DOHH2 (cell line): ENCODE measurements at regions not wholly inside any gene's neighbourhood (a gene's known extent, or its start where the extent isn't known, plus 50 kb on each side); places are given as distances from the start of the nearest gene placed in this dataset.

ENCODE experiments used
- H3F3A ChIP-seq: fragments of 200-600 bp; sonication (generic), shearing (Covaris generic); 2 replicates; pipeline ENCODE4 v1.6.0; 2016; ENCODE audit warnings: antibody characterized with exemption, mild to moderate bottlenecking; ENCODE audit not compliant: control insufficient read depth, insufficient read depth
- H3K27ac ChIP-seq: fragments of 200-600 bp; sonication (generic); 2 replicates; pipeline ENCODE4 v1.5.1; 2014; ENCODE audit warnings: low read depth, mild to moderate bottlenecking, low read length, moderate library complexity
- H3K27me3 ChIP-seq: fragments of 200-600 bp; sonication (generic); 2 replicates; pipeline ENCODE4 v1.6.1; 2014; ENCODE audit warnings: mild to moderate bottlenecking, low read length, mixed read lengths; ENCODE audit not compliant: control insufficient read depth
- H3K36me3 ChIP-seq: fragments of 200-600 bp; sonication (generic); 2 replicates; pipeline ENCODE4 v1.6.1; 2014; ENCODE audit warnings: mild to moderate bottlenecking, low read length, moderate library complexity, mixed read lengths; ENCODE audit not compliant: control insufficient read depth
- H3K4me1 ChIP-seq: fragments of 200-600 bp; sonication (generic); 2 replicates; pipeline ENCODE4 v1.6.1; 2014; ENCODE audit warnings: mild to moderate bottlenecking, low read length, mixed read lengths; ENCODE audit not compliant: control insufficient read depth
- H3K4me2 ChIP-seq: fragments of 200-600 bp; sonication (generic); 2 replicates; pipeline ENCODE4 v1.6.0; 2014; ENCODE audit warnings: mild to moderate bottlenecking, low read length, moderate library complexity
- H3K4me3 ChIP-seq: fragments of 200-600 bp; sonication (generic); 2 replicates; pipeline ENCODE4 v1.5.1; 2014; ENCODE audit warnings: mild to moderate bottlenecking, low read length, mixed read lengths
- H3K79me2 ChIP-seq: fragments of 200-600 bp; sonication (generic); 2 replicates; pipeline ENCODE4 v1.6.1; 2014; ENCODE audit warnings: mild to moderate bottlenecking, low read length, mixed read lengths; ENCODE audit not compliant: control insufficient read depth
- H3K9me2 ChIP-seq: fragments of 200-600 bp; sonication (generic); replicated peaks from 2 replicates; pipeline ENCODE4 v1.6.1; 2014; ENCODE audit warnings: mild to moderate bottlenecking, low read length, mixed read lengths; ENCODE audit not compliant: control insufficient read depth
- H3K9me3 ChIP-seq: fragments of 200-600 bp; sonication (generic); 2 replicates; pipeline ENCODE4 v1.6.1; 2014; ENCODE audit warnings: antibody characterized with exemption, low read length, mixed read lengths; ENCODE audit not compliant: control insufficient read depth, insufficient read depth
- H4K20me1 ChIP-seq: fragments of 200-600 bp; sonication (generic); 2 replicates; pipeline ENCODE4 v1.6.0; 2014; ENCODE audit warnings: low read depth, mild to moderate bottlenecking, antibody characterized with exemption, low read length, moderate library complexity; ENCODE audit not compliant: control insufficient read depth, insufficient read depth
- EZH2phosphoT487 ChIP-seq: fragments of 200-600 bp; sonication (generic); IDR thresholded peaks from 2 replicates; pipeline ENCODE4 v1.6.1; 2017; ENCODE audit warnings: borderline replicate concordance, mild to moderate bottlenecking, antibody characterized with exemption, low read length, moderate library complexity, mixed read lengths
- TF ChIP-seq, protein P1 (sequence below): fragments of 200-600 bp; sonication (generic); IDR thresholded peaks from one replicate; pipeline ENCODE4 v1.5.1; 2014; ENCODE audit warnings: antibody characterized with exemption, mild to moderate bottlenecking, low read depth, low read length; ENCODE audit not compliant: poor library complexity, severe bottlenecking

DNA sequence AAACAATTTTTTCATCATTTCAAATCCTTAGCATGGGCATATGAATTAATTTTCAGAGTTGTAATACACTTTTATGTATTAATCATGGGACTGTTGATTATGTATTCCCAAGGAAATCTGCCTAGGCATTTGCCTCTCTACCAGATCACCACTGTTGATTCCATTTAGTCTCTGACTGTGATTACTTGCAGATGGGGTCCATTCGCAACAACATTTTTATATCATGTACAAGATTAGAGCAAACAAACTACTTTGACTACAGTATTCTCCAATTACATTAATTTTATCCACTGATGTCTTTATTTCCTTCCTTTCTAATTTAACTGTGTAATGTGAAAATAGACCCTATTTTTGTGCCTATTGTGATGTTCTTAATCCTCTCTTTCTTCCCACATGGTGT is 831.4 kb upstream of the SLC35B3 start:
- H3K4me3 ChIP-seq: no peak overlapping the region

DNA sequence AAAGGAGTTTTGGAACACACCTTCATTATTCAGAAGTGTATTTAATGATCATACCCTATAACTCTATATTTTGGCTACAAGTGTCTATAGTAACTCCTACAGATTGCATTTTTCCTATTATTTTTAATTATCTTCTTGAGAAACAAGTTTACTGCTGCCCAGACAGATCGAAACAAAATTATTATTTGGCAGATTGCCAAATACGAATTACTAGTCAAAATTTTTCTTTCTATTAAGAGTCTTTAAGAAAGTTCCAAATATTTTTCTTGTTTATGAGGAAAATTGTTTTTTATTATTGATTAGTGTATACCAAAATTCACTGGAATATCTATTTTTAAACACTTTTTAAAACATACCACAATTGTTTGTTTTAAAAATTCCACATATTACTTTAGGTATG is 821.9 kb upstream of the SLC35B3 start:
- TF ChIP-seq EZH2phosphoT487: no peak
- TF ChIP-seq, protein P1, sequence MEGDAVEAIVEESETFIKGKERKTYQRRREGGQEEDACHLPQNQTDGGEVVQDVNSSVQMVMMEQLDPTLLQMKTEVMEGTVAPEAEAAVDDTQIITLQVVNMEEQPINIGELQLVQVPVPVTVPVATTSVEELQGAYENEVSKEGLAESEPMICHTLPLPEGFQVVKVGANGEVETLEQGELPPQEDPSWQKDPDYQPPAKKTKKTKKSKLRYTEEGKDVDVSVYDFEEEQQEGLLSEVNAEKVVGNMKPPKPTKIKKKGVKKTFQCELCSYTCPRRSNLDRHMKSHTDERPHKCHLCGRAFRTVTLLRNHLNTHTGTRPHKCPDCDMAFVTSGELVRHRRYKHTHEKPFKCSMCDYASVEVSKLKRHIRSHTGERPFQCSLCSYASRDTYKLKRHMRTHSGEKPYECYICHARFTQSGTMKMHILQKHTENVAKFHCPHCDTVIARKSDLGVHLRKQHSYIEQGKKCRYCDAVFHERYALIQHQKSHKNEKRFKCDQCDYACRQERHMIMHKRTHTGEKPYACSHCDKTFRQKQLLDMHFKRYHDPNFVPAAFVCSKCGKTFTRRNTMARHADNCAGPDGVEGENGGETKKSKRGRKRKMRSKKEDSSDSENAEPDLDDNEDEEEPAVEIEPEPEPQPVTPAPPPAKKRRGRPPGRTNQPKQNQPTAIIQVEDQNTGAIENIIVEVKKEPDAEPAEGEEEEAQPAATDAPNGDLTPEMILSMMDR: no peak
- Histone ChIP-seq H3K36me3 (no peaks in the 10 kb centered on the region), H3K9me3 (no peaks in the 10 kb centered on the region), H3K4me3 (no peak overlapping the region), H3K27me3 (no peaks in the 10 kb centered on the region), H3K4me2 (no peak overlapping the region), H4K20me1 (no peaks in the 10 kb centered on the region), H3K9me2 (no peaks in the 10 kb centered on the region), H3K4me1 (no peaks in the 10 kb centered on the region), H3K79me2 (no peaks in the 10 kb centered on the region), H3F3A (no peaks in the 10 kb centered on the region), H3K27ac (no peak overlapping the region)

More for the DNA sequence above, 831.4 kb upstream of the SLC35B3 start:
- Histone ChIP-seq H3K9me3 (no peaks in the 10 kb centered on the region), H3F3A (no peaks in the 10 kb centered on the region), H3K36me3 (no peaks in the 10 kb centered on the region), H3K79me2 (no peaks in the 10 kb centered on the region), H3K27me3 (no peaks in the 10 kb centered on the region), H3K27ac (no peak overlapping the region), H3K4me1 (no peaks in the 10 kb centered on the region), H3K9me2 (no peaks in the 10 kb centered on the region), H3K4me2 (no peak overlapping the region), H4K20me1 (no peaks in the 10 kb centered on the region)
- TF ChIP-seq EZH2phosphoT487: no peak
- TF ChIP-seq, protein P1: no peak

DNA sequence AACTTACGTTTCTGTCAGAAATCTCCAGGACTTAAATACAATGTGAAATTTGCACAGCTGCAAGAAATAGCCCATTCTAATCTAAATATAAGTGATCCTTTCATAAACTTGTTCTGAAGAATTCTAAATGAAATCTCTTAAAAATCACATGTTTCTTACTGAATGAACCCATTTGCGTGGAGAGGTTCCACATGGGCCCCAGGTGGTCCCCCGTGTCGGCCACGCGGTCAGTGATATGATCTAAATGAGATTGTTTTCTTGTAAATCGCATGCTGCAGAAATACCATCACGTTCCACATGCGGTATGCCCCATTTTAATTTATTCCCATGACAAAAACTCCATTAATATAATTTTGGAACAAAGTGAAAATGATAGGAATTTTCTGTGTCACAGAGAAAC is 818.9 kb upstream of the SLC35B3 start:
- H3K36me3 ChIP-seq: no peaks in the 10 kb centered on the region
- no peaks in the 10 kb centered on the region for H3K27me3 ChIP-seq
- no peaks in the 10 kb centered on the region for H4K20me1 ChIP-seq
- no peaks in the 10 kb centered on the region for H3K4me1 ChIP-seq
- no peaks in the 10 kb centered on the region for H3K79me2 ChIP-seq
- TF ChIP-seq, protein P1: no peak
- TF ChIP-seq EZH2phosphoT487: no peak
- H3K9me3 ChIP-seq: no peaks in the 10 kb centered on the region
- no peak overlapping the region for H3K4me2 ChIP-seq
- no peak overlapping the region for H3K4me3 ChIP-seq
- no peaks in the 10 kb centered on the region for H3K9me2 ChIP-seq
- H3K27ac ChIP-seq: no peak overlapping the region
- H3F3A ChIP-seq: no peaks in the 10 kb centered on the region

DNA sequence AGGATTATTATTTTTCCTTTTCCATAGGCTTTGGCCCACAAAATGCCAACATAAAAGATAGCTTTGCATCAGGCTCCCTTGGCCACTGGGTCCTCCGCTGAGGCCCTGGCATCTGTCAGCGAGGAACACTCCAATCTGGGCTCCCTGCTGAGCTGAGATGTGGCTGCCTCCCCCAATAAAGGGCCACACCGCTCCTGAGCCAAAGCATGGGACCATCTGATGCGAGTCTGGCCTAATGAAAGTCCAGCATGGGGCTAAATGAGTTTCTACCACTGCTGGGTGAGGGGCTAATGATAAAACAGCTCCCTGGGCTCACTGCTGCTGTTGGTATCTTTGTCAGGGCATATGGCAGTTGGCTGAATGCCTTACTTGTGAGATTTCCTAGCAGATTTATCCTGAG is 817.5 kb upstream of the SLC35B3 start:
- no peaks in the 10 kb centered on the region for H3K4me1 ChIP-seq
- TF ChIP-seq EZH2phosphoT487: no peak
- TF ChIP-seq, protein P1: no peak
- H3K4me2 ChIP-seq: no peak overlapping the region

More for the DNA sequence above, 817.5 kb upstream of the SLC35B3 start:
- no peaks in the 10 kb centered on the region for H3K27me3 ChIP-seq
- H3K36me3 ChIP-seq: no peaks in the 10 kb centered on the region
- H3K27ac ChIP-seq: no peak overlapping the region
- H3K9me2 ChIP-seq: no peaks in the 10 kb centered on the region
- H3F3A ChIP-seq: no peaks in the 10 kb centered on the region
- H3K9me3 ChIP-seq: no peaks in the 10 kb centered on the region
- no peaks in the 10 kb centered on the region for H3K79me2 ChIP-seq
- H4K20me1 ChIP-seq: no peaks in the 10 kb centered on the region
- H3K4me3 ChIP-seq: no peak overlapping the region
